H9 (cell line): ENCODE measurements at regions not wholly inside any gene's neighbourhood (a gene's known extent, or its start where the extent isn't known, plus 50 kb on each side); places are given as distances from the start of the nearest gene placed in this dataset.

Source experiments
- DNase-seq: peaks from one replicate; pipeline ENCODE4 v3.0.0-alpha.2; 2017
- H2AFZ ChIP-seq: one replicate; pipeline ENCODE4 v1.6.1; 2013; ENCODE audit warnings: mild to moderate bottlenecking, low read length, control low read depth, moderate library complexity
- H2AK5ac ChIP-seq: 2 replicates; pipeline ENCODE4 v1.6.1; 2013; ENCODE audit warnings: low read length, control low read depth, mixed read lengths; ENCODE audit not compliant: insufficient read length
- H2BK120ac ChIP-seq: one replicate; pipeline ENCODE4 v1.6.1; 2013; ENCODE audit warnings: low read depth, mild to moderate bottlenecking, low read length, control low read depth, inconsistent platforms; ENCODE audit not compliant: poor library complexity, severe bottlenecking
- H2BK12ac ChIP-seq: 2 replicates; pipeline ENCODE4 v1.6.1; 2013; ENCODE audit warnings: low read length, control low read depth, mixed read lengths, low read depth; ENCODE audit not compliant: insufficient read length
- H2BK15ac ChIP-seq: 2 replicates; pipeline ENCODE4 v1.6.1; 2013; ENCODE audit warnings: low read depth, low read length, control low read depth
- H2BK20ac ChIP-seq: one replicate; pipeline ENCODE4 v1.6.1; 2013; ENCODE audit warnings: low read depth, mild to moderate bottlenecking, low read length, control low read depth, inconsistent platforms; ENCODE audit not compliant: poor library complexity, severe bottlenecking
- H2BK5ac ChIP-seq: 2 replicates; pipeline ENCODE4 v1.6.1; 2013; ENCODE audit warnings: low read length, control low read depth, mixed read lengths; ENCODE audit not compliant: insufficient read length
- H3K14ac ChIP-seq: 2 replicates; pipeline ENCODE4 v1.6.1; 2013; ENCODE audit warnings: low read length, control low read depth; ENCODE audit not compliant: insufficient read depth
- H3K18ac ChIP-seq: 2 replicates; pipeline ENCODE4 v1.6.1; 2013; ENCODE audit warnings: low read depth, mild to moderate bottlenecking, mixed read lengths, low read length, control low read depth; ENCODE audit not compliant: insufficient read length
- H3K23ac ChIP-seq: 2 replicates; pipeline ENCODE4 v1.6.1; 2013; ENCODE audit warnings: low read length, control low read depth, mixed read lengths, low read depth; ENCODE audit not compliant: insufficient read length
- H3K23me2 ChIP-seq: 2 replicates; pipeline ENCODE4 v1.6.1; 2013; ENCODE audit warnings: low read depth, mild to moderate bottlenecking, mixed read lengths, low read length, control low read depth; ENCODE audit not compliant: insufficient read length, poor library complexity, severe bottlenecking
- H3K27ac ChIP-seq: 2 replicates; pipeline ENCODE4 v1.5.1; 2013; ENCODE audit warnings: low read length, control low read depth, mixed read lengths, low read depth; ENCODE audit not compliant: insufficient read length
- H3K27me3 ChIP-seq: 2 replicates; pipeline ENCODE4 v1.6.1; 2013; ENCODE audit warnings: low read length, control low read depth, inconsistent platforms; ENCODE audit not compliant: insufficient read depth
- H3K4ac ChIP-seq: 2 replicates; pipeline ENCODE4 v1.6.1; 2013; ENCODE audit warnings: low read depth, mild to moderate bottlenecking, control low read depth, inconsistent platforms, low read length, moderate library complexity
- H3K4me1 ChIP-seq: 2 replicates; pipeline ENCODE4 v1.6.1; 2013; ENCODE audit warnings: low read length, control low read depth, inconsistent platforms; ENCODE audit not compliant: insufficient read depth
- H3K4me2 ChIP-seq: 2 replicates; pipeline ENCODE4 v1.6.1; 2013; ENCODE audit warnings: low read length, control low read depth, mixed read lengths; ENCODE audit not compliant: insufficient read length, insufficient read depth
- H3K56ac ChIP-seq: 2 replicates; pipeline ENCODE4 v1.6.1; 2013; ENCODE audit warnings: low read depth, mild to moderate bottlenecking, mixed read lengths, low read length, control low read depth; ENCODE audit not compliant: insufficient read length
- H3K79me1 ChIP-seq: 2 replicates; pipeline ENCODE4 v1.6.1; 2013; ENCODE audit warnings: low read depth, mild to moderate bottlenecking, moderate library complexity, low read length, control low read depth, inconsistent platforms; ENCODE audit not compliant: insufficient read depth, poor library complexity, severe bottlenecking
- H3K79me2 ChIP-seq: 2 replicates; pipeline ENCODE4 v1.6.1; 2013; ENCODE audit warnings: low read length, control low read depth, inconsistent platforms; ENCODE audit not compliant: insufficient read depth
- H3K9ac ChIP-seq: 2 replicates; pipeline ENCODE4 v1.6.1; 2013; ENCODE audit warnings: low read length, control low read depth, mixed read lengths; ENCODE audit not compliant: insufficient read length; ENCODE audit errors: extremely low read depth
- H3K9me3 ChIP-seq: one replicate; pipeline ENCODE4 v1.6.1; 2013; ENCODE audit warnings: low read depth, low read length, inconsistent platforms; ENCODE audit not compliant: control insufficient read depth
- H3T11ph ChIP-seq: one replicate; pipeline ENCODE4 v1.6.1; 2013; ENCODE audit warnings: mild to moderate bottlenecking, low read length, control low read depth, inconsistent platforms
- H4K20me1 ChIP-seq: one replicate; pipeline ENCODE4 v1.6.1; 2013; ENCODE audit not compliant: control insufficient read depth, insufficient read length, insufficient read depth
- H4K5ac ChIP-seq: 2 replicates; pipeline ENCODE4 v1.6.1; 2013; ENCODE audit warnings: low read depth, mild to moderate bottlenecking, mixed read lengths, low read length, control low read depth; ENCODE audit not compliant: insufficient read length
- H4K8ac ChIP-seq: replicated peaks from 2 replicates; pipeline ENCODE4 v1.6.1; 2013; ENCODE audit warnings: low read length, control low read depth, mixed read lengths, low read depth; ENCODE audit not compliant: insufficient read length
- H4K91ac ChIP-seq: 2 replicates; pipeline ENCODE4 v1.6.1; 2013; ENCODE audit warnings: low read depth, mild to moderate bottlenecking, moderate library complexity, mixed read lengths, low read length, control low read depth; ENCODE audit not compliant: insufficient read length
- H3K27ac Mint-ChIP-seq, 3 experiments: 2 replicates in 2 of 3; 3 replicates in 1 of 3; pipeline ENCODE4 v1.8.0; 2020 to 2021; ENCODE audit warnings: mixed read lengths in 3 of 3, mild to moderate bottlenecking in 1 of 3, moderate library complexity in 1 of 3
- H3K27me3 Mint-ChIP-seq: 2 replicates; pipeline ENCODE4 v1.8.0; 2021; ENCODE audit warnings: low read depth, mild to moderate bottlenecking, moderate library complexity, mixed read lengths
- H3K36me3 Mint-ChIP-seq, 3 experiments: 2 replicates in 2 of 3; 3 replicates in 1 of 3; pipeline ENCODE4 v1.8.0; 2020 to 2021; ENCODE audit warnings: low read depth in 3 of 3, mixed read lengths in 3 of 3; ENCODE audit not compliant: insufficient read depth in 1 of 3
- H3K4me1 Mint-ChIP-seq, 2 experiments: 2 replicates each; pipeline ENCODE4 v1.8.0; 2020; ENCODE audit warnings: mixed read lengths in 2 of 2
- H3K4me3 Mint-ChIP-seq, 2 experiments: 2 replicates in 1 of 2; 3 replicates in 1 of 2; pipeline ENCODE4 v1.8.0; 2020 to 2021; ENCODE audit warnings: mild to moderate bottlenecking in 2 of 2, mixed read lengths in 2 of 2, moderate library complexity in 1 of 2
- H3K9me3 Mint-ChIP-seq, 2 experiments: 2 replicates in 1 of 2; 3 replicates in 1 of 2; pipeline ENCODE4 v1.8.0; 2020; ENCODE audit warnings: mild to moderate bottlenecking in 2 of 2, mixed read lengths in 2 of 2, moderate library complexity in 1 of 2
- CTCF ChIP-seq: fragments of 200-600 bp; sonication (generic); conservative IDR thresholded peaks from 3 replicates; pipeline ENCODE4 v1.8.0; 2021; ENCODE audit warnings: antibody characterized with exemption, mild to moderate bottlenecking

GRCh38 chr4:158038718-158039117 lies 134.1 kb downstream of the GASK1B start:
- Histone ChIP-seq H3K4me1 (no peaks in the 10 kb centered on the region), H2BK20ac (no peak overlapping the region), H3T11ph (no peak overlapping the region), H3K79me2 (no peaks in the 10 kb centered on the region), H4K91ac (no peak overlapping the region), H3K79me1 (no peaks in the 10 kb centered on the region), H3K4ac (no peak overlapping the region), H2AFZ (no peak overlapping the region), H4K5ac (no peak overlapping the region), H2BK15ac (no peak overlapping the region), H3K23ac (no peak overlapping the region), H3K27ac (no peak overlapping the region), H3K4me2 (no peak overlapping the region), H3K9me3 (no peaks in the 10 kb centered on the region), H4K20me1 (no peaks in the 10 kb centered on the region), H3K56ac (no peak overlapping the region), H3K14ac (no peak overlapping the region), H2AK5ac (no peak overlapping the region), H3K18ac (no peak overlapping the region), H3K9ac (no peak overlapping the region), H3K23me2 (no peaks in the 10 kb centered on the region), H2BK5ac (no peak overlapping the region), H2BK120ac (no peak overlapping the region), H4K8ac (no peak overlapping the region), H2BK12ac (no peak overlapping the region), H3K27me3 (no peaks in the 10 kb centered on the region)
- H3K27me3 Mint-ChIP-seq, result no peaks in the 10 kb centered on the region
- H3K9me3 Mint-ChIP-seq, result peaks cover 0 to 3% of the 10 kb centered on the region in 2 experiments; a peak in 1 of 5 replicates
- H3K4me3 Mint-ChIP-seq, result no peak overlapping the region
- H3K4me1 Mint-ChIP-seq, result no peaks in the 10 kb centered on the region
- DNase-seq, result no peak
- TF ChIP-seq CTCF, result no peak
- H3K36me3 Mint-ChIP-seq, result no peaks in the 10 kb centered on the region; a peak in 3 of 7 replicates
- no peak overlapping the region for H3K27ac Mint-ChIP-seq
